ENCODE measurements at regions not wholly inside any gene's neighbourhood (a gene's known extent, or its start where the extent isn't known, plus 50 kb on each side); places are given as distances from the start of the nearest gene placed in this dataset.

DNA sequence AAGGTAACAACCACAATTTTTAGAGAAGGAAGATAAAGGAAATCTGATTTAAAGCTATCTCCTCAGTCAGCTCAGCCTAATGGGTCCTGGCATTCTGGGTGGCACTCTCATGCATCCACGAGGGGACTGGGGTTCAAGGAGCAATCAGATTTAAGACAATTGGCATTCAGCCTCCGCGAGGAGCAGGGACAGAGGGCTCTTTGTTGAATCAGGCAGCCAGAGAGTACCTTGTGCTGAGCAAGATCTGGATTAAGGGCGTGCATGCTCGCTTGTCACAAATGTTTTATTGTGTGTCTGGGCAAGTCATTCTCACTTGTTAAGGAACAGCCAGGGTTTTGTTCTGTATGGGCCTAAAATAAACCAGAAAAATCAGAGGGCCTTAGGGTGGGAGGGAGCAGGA is 475.3 kb upstream of the NRSN1 start:
- no peak for ATAC-seq
- Histone ChIP-seq H3K4me3 (no peak overlapping the region), H3K4me1 (no peaks in the 10 kb centered on the region), H3K27ac (no peak overlapping the region), H3K4me2 (no peak overlapping the region), H3K9me3 (no peaks in the 10 kb centered on the region)
- ChIA-PET CTCF (no interaction called here), POLR2A (no interaction called here)
- WGBS (ENCODE audit: missing lambda C conversion rate) = 49% methylated on average over 5 of the region's 5 CpGs
- DNase-seq (ENCODE audit: low read depth in 1 of 2, low spot score in 1 of 2) = no peak
- no peak for FAIRE-seq
- TF ChIP-seq, protein P1, sequence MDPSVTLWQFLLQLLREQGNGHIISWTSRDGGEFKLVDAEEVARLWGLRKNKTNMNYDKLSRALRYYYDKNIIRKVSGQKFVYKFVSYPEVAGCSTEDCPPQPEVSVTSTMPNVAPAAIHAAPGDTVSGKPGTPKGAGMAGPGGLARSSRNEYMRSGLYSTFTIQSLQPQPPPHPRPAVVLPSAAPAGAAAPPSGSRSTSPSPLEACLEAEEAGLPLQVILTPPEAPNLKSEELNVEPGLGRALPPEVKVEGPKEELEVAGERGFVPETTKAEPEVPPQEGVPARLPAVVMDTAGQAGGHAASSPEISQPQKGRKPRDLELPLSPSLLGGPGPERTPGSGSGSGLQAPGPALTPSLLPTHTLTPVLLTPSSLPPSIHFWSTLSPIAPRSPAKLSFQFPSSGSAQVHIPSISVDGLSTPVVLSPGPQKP (IDR thresholded peaks at IDR 0.05; ENCODE audit: low read depth, low read length) = no peak
- TF ChIP-seq NR3C1 (IDR thresholded peaks at IDR 0.05) = no peak
- TF ChIP-seq PHF8 (IDR thresholded peaks at IDR 0.05; ENCODE audit: borderline replicate concordance, low read depth) = no peak
- TF ChIP-seq, protein P2, sequence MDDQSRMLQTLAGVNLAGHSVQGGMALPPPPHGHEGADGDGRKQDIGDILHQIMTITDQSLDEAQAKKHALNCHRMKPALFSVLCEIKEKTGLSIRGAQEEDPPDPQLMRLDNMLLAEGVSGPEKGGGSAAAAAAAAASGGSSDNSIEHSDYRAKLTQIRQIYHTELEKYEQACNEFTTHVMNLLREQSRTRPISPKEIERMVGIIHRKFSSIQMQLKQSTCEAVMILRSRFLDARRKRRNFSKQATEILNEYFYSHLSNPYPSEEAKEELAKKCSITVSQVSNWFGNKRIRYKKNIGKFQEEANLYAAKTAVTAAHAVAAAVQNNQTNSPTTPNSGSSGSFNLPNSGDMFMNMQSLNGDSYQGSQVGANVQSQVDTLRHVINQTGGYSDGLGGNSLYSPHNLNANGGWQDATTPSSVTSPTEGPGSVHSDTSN (IDR thresholded peaks at IDR 0.05) = no peak
- TF ChIP-seq NFE2L2 (conservative IDR thresholded peaks at IDR 0.05; ENCODE audit: low read length) = no peak
- TF ChIP-seq, protein P3, sequence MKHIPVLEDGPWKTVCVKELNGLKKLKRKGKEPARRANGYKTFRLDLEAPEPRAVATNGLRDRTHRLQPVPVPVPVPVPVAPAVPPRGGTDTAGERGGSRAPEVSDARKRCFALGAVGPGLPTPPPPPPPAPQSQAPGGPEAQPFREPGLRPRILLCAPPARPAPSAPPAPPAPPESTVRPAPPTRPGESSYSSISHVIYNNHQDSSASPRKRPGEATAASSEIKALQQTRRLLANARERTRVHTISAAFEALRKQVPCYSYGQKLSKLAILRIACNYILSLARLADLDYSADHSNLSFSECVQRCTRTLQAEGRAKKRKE (CRISPR knock-in tag; IDR thresholded peaks at IDR 0.05; ENCODE audit: low read depth) = no peak

DNA sequence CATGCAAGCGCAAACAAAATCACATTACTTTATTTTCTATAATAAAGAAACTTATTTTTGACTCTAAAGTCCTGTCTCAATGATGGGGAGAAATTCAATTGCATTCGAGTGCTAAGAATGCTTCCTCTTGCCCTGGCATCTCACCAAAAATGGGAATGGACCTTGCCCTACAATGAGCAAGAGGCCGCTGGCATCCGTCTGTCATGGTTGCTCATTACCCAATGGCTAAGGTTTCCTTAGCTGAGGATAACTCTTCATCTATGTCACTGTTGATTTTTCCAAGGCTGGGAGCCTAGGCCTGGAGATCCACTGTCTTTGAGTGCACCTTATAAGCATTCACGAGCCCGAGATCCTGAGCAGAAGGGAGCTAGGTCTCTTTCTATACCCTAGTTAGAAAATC is 471.3 kb upstream of the NRSN1 start:
- WGBS (ENCODE audit: missing lambda C conversion rate) = 18% methylated on average over 6 of the region's 6 CpGs
- ChIA-PET POLR2A (no interaction called here), CTCF (no interaction called here)
- ATAC-seq (no peak), FAIRE-seq (no peak), DNase-seq (ENCODE audit: low read depth in 1 of 2, low spot score in 1 of 2) (peak in 1 of 2 experiments; percentile 22)
- Histone ChIP-seq H3K9me3 (no peaks in the 10 kb centered on the region), H3K4me3 (no peak overlapping the region), H3K27ac (no peak overlapping the region), H3K4me2 (no peak overlapping the region), H3K4me1 (no peaks in the 10 kb centered on the region)
- TF ChIP-seq CBX8 (IDR thresholded peaks at IDR 0.05) = no peak
- TF ChIP-seq, protein P2 (IDR thresholded peaks at IDR 0.05) = no peak
- no peak for TF ChIP-seq RNF2 (IDR thresholded peaks at IDR 0.05; ENCODE audit: borderline replicate concordance, low read depth)
- TF ChIP-seq, protein P3 (CRISPR knock-in tag; IDR thresholded peaks at IDR 0.05; ENCODE audit: low read depth) = no peak
- TF ChIP-seq FOSB (CRISPR knock-in tag; IDR thresholded peaks at IDR 0.05) = no peak
- no peak for TF ChIP-seq BCL3 (IDR thresholded peaks at IDR 0.05)
- TF ChIP-seq TFCP2L1 (CRISPR knock-in tag; IDR thresholded peaks at IDR 0.05) = no peak

- TF ChIP-seq, protein P2 (IDR thresholded peaks at IDR 0.05) = no peak
- TF ChIP-seq ZNF302 (CRISPR knock-in tag; IDR thresholded peaks at IDR 0.05) (no peak), CHD2 (IDR thresholded peaks at IDR 0.05; ENCODE audit: low read length, partially characterized antibody) (no peak), FOXS1 (CRISPR knock-in tag; IDR thresholded peaks at IDR 0.05) (no peak)
- H3K4me1 ChIP-seq = no peaks in the 10 kb centered on the region
- no peak overlapping the region for H3K27ac ChIP-seq
- CTCF ChIA-PET = no interaction called here
- FAIRE-seq (no peak), DNase-seq (ENCODE audit: low read depth in 1 of 2, low spot score in 1 of 2) (no peak), ATAC-seq (no peak)
- H3K4me2 ChIP-seq = no peak overlapping the region
- no peak overlapping the region for H3K4me3 ChIP-seq
- POLR2A ChIA-PET = no interaction called here
- WGBS (ENCODE audit: missing lambda C conversion rate) = 38% methylated on average over 3 of the region's 3 CpGs
- H3K9me3 ChIP-seq = no peaks in the 10 kb centered on the region
Observed at GRCh38 chr6:23655525-23655924, 470.5 kb upstream of the NRSN1 start.

All from A549 (cell line).